NCI-H1436 treated with DMSO at 0.1 percent for 48 hours (cell line): ENCODE measurements at regions not wholly inside any gene's neighbourhood (a gene's known extent, or its start where the extent isn't known, plus 50 kb on each side); places are given as distances from the start of the nearest gene placed in this dataset.
"Not testable (repeated sequence)": the region's sequence is repeated elsewhere in the genome, so short reads cannot be mapped to it uniquely, and the experiment has no call there.

Source experiments
- DNase-seq: peaks from one replicate; lab custom pipeline; 2025; lab: John Stamatoyannopoulos, UW

GRCh38 chr14:48580692-48581091, 905.3 kb upstream of the MDGA2 start:
- DNase-seq, result no peak

GRCh38 chr14:48575772-48576171, 900.4 kb upstream of the MDGA2 start:
- DNase-seq, result no peak

- no peak for DNase-seq
Observed at GRCh38 chr14:48568688-48569087, 893.3 kb upstream of the MDGA2 start.

- DNase-seq, result no peak
Observed at GRCh38 chr14:48568252-48568651, 892.8 kb upstream of the MDGA2 start.

GRCh38 chr14:48563489-48563888, 888.1 kb upstream of the MDGA2 start:
- DNase-seq, result no peak

GRCh38 chr14:48561438-48561837, 886.0 kb upstream of the MDGA2 start:
- not testable (repeated sequence) for DNase-seq

GRCh38 chr14:48560421-48560820, 885.0 kb upstream of the MDGA2 start:
- DNase-seq, result no peak

GRCh38 chr14:48553443-48553842, 878.0 kb upstream of the MDGA2 start:
- no peak for DNase-seq

- DNase-seq, result no peak
Observed at GRCh38 chr14:48546996-48547395, 871.6 kb upstream of the MDGA2 start.

- DNase-seq, result no peak
Observed at GRCh38 chr14:48537600-48537999, 862.2 kb upstream of the MDGA2 start.

GRCh38 chr14:48536318-48536717, 860.9 kb upstream of the MDGA2 start:
- no peak for DNase-seq

- no peak for DNase-seq
Observed at GRCh38 chr14:48527832-48528231, 852.4 kb upstream of the MDGA2 start.

- DNase-seq, result no peak
Observed at GRCh38 chr14:48526307-48526706, 850.9 kb upstream of the MDGA2 start.

- DNase-seq, result no peak
Observed at GRCh38 chr14:48504921-48505320, 829.5 kb upstream of the MDGA2 start.

- no peak for DNase-seq
Observed at GRCh38 chr14:48490756-48491155, 815.4 kb upstream of the MDGA2 start.

GRCh38 chr14:48473944-48474343, 798.5 kb upstream of the MDGA2 start:
- DNase-seq, result no peak

GRCh38 chr14:48456051-48456450, 780.6 kb upstream of the MDGA2 start:
- no peak for DNase-seq

GRCh38 chr14:48454887-48455286, 779.5 kb upstream of the MDGA2 start:
- no peak for DNase-seq

- no peak for DNase-seq
Observed at GRCh38 chr14:48452437-48452995, 777.1 kb upstream of the MDGA2 start.

- no peak for DNase-seq
Observed at GRCh38 chr14:48435221-48435620, 759.8 kb upstream of the MDGA2 start.

- DNase-seq, result no peak
Observed at GRCh38 chr14:48430805-48431204, 755.4 kb upstream of the MDGA2 start.

- DNase-seq, result no peak
Observed at GRCh38 chr14:48429512-48429911, 754.1 kb upstream of the MDGA2 start.

- no peak for DNase-seq
Observed at GRCh38 chr14:48417715-48418500, 742.5 kb upstream of the MDGA2 start.

GRCh38 chr14:48401321-48401720, 725.9 kb upstream of the MDGA2 start:
- no peak for DNase-seq
